Hepatocyte (in vitro differentiated cells): ENCODE measurements at regions not wholly inside any gene's neighbourhood (a gene's known extent, or its start where the extent isn't known, plus 50 kb on each side); places are given as distances from the start of the nearest gene placed in this dataset.

Source experiments
- CTCF ChIP-seq: fragments of 200-600 bp; sonication (generic); IDR thresholded peaks from 2 replicates; pipeline ENCODE4 v1.5.1; 2016; ENCODE audit warnings: antibody characterized with exemption, mild to moderate bottlenecking; ENCODE audit not compliant: poor library complexity
- EZH2 ChIP-seq: fragments of 200-600 bp; sonication (generic); IDR thresholded peaks from 2 replicates; pipeline ENCODE4 v1.6.1; 2016; ENCODE audit warnings: antibody characterized with exemption, mild to moderate bottlenecking, borderline replicate concordance
- EZH2phosphoT487 ChIP-seq: fragments of 200-600 bp; sonication (generic); IDR thresholded peaks from one replicate; pipeline ENCODE4 v1.6.1; 2018; ENCODE audit warnings: antibody characterized with exemption, mild to moderate bottlenecking, low read depth, moderate library complexity; ENCODE audit not compliant: unreplicated experiment, severe bottlenecking

GRCh38 chrX:113422323-113422722 lies 581.7 kb upstream of the AMOT start:
- no peak for TF ChIP-seq CTCF
- TF ChIP-seq EZH2: no peak
- TF ChIP-seq EZH2phosphoT487: no peak
